ENCODE measurements at regions not wholly inside any gene's neighbourhood (a gene's known extent, or its start where the extent isn't known, plus 50 kb on each side); places are given as distances from the start of the nearest gene placed in this dataset.
"Not testable (repeated sequence)": the region's sequence is repeated elsewhere in the genome, so short reads cannot be mapped to it uniquely, and the experiment has no call there.

DNA sequence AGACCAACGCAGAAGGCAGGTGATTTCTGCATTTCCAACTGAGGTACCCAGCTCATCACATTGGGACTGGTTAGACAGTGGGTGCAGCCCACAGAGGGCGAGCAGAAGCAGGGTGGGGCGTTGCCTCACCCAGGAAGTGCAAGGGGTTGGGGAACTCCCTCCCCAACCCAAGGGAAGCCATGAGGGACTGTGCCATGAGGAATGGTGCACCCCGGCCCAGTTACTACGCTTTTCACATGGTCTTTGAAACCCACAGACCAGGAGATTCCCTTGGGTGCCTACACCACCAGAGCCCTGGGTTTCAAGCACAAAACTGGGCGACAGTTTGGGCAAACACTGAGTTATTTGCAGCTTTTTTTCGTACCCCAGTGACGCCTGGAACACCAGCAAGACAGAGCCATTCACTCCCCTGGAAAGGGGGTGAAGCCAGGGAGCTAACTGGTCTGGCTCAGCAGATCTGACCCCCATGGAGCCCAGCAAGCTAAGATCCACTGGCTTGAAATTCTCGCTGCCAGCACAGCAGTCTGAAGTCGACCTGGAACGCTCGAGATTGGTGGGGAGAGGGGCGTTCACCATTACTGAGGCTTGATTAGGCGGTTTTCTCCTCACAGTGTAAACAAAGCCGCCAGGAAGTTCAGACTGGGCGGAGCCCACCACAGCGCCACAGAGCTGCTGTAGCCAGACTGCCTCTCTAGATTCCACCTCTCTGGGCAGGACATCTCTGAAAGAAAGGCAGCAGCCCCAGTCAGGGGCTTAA, 188.7 kb downstream of the HACE1 start:
- not testable (repeated sequence) for TF ChIP-seq EZH2 (IDR thresholded peaks at IDR 0.05; ENCODE audit: borderline replicate concordance, low read depth, low read length, severe bottlenecking); MYC (IDR thresholded peaks at IDR 0.05; ENCODE audit: low read depth, low read length)
- TF ChIP-seq, protein P1, sequence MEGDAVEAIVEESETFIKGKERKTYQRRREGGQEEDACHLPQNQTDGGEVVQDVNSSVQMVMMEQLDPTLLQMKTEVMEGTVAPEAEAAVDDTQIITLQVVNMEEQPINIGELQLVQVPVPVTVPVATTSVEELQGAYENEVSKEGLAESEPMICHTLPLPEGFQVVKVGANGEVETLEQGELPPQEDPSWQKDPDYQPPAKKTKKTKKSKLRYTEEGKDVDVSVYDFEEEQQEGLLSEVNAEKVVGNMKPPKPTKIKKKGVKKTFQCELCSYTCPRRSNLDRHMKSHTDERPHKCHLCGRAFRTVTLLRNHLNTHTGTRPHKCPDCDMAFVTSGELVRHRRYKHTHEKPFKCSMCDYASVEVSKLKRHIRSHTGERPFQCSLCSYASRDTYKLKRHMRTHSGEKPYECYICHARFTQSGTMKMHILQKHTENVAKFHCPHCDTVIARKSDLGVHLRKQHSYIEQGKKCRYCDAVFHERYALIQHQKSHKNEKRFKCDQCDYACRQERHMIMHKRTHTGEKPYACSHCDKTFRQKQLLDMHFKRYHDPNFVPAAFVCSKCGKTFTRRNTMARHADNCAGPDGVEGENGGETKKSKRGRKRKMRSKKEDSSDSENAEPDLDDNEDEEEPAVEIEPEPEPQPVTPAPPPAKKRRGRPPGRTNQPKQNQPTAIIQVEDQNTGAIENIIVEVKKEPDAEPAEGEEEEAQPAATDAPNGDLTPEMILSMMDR (IDR thresholded peaks at IDR 0.05; ENCODE audit: extremely low read depth in 1 of 2, insufficient read depth in 1 of 2, low read depth in 1 of 2, low read length in 2 of 2), result not testable (repeated sequence)
- TF ChIP-seq, protein P2, sequence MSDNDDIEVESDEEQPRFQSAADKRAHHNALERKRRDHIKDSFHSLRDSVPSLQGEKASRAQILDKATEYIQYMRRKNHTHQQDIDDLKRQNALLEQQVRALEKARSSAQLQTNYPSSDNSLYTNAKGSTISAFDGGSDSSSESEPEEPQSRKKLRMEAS (IDR thresholded peaks at IDR 0.05; ENCODE audit: insufficient read depth, insufficient read length), result not testable (repeated sequence)

Data from endothelial cell of umbilical vein (primary cell).